Left ventricle myocardium superior (tissue), 1 donor: ENCODE measurements at regions not wholly inside any gene's neighbourhood (a gene's known extent, or its start where the extent isn't known, plus 50 kb on each side); places are given as distances from the start of the nearest gene placed in this dataset.

Experiments
- ATAC-seq: fragments of 200-7000 bp; cut with Tn5 transposase; one replicate; pipeline ENCODE4 v1.9.1; 2020; ENCODE audit warnings: mild to moderate bottlenecking, moderate library complexity
- DNase-seq: peaks from one replicate; pipeline ENCODE4 v3.0.0-alpha.2; 2020
- intact Hi-C: fragments of 100-400 bp; cut with micrococcal nuclease; formaldehyde crosslinking; loops from one replicate; pipeline ENCODE4 v1.11.0; 2022
- donor health status: DM: no; HTN: yes; CAD: no; lungs with severe emphysema.

DNA sequence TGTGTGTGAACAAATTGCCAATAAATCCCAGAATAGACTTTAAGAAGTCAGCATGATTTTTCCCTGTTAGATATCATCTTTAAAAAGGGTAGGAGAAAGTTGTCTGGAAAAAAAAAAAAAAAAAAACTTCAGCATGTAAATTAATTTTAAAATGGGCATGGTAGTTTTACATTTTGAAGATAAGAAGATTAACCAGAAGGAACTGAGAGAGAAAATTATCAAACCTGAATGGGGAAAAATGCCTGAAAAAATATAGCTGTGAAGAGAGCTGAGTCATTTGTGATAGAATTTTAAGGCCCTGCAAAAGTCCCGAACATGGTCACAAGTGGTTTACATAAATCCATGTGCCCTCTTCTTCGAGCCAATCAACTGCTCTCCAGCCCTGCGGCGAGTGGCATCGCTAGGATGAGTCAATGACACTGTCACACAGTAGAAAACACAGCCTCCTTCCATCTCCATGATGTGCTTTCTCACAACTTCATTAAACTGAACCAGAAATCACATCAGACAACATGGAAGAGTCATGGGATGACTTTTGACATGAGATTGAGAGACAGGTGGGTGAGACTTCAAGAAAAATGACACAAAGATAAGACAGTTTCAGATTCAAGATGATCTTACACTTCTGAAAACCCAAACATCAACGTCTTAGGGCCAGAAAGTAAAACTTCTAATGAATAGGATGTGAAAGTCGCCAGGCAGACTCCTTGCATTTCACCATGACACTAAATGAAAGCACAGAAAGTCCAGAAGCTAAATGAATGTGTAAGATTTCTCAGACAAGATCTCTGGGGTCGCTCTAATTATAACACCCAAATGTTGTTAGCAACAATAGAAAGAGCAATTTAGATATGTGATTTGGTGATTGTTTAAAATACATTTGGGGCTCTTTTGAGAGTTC is 273.0 kb upstream of the ID2 start:
- ATAC-seq, result no peak
- DNase-seq, result no peak
- intact Hi-C loops, result no loop called here

DNA sequence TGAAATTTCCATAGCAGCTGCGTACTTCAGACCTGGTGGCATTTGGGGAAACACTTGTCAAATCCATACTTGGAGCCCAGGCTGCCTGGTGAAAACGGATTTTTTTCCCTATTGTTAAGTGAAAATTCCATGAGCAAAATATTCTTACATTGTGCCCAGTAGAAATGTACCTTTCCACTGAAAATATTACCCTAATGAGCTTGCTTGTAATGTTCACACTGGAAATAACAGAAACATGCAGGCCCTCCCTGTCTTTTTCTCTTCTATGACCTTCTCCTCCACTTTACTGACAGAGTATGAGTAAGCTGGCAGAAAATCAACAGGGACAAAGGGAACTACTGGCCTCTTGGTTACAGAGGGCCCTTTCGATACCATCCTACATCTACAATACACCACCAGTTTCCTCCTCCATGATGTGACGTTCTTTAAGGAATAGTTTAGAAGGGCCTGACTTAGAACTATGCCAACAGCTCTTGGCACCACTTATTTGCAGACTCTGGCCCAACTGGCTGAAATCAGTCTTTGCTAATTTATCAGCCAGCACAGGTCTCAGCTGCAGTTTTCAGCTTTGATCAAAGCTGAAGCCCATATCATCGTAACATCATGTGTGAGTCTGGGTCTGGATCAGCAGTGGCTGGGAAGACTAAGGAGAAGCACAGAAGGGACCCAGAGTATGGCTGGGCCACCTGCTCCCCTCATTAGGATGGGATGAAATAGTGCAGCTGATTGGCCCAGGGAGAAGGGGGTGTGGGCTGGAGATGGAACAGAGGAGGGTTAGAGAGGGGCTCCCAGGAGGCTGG is 272.2 kb upstream of the ID2 start:
- intact Hi-C loops, result no loop called here
- DNase-seq (no peak), ATAC-seq (peak; percentile 49)

DNA sequence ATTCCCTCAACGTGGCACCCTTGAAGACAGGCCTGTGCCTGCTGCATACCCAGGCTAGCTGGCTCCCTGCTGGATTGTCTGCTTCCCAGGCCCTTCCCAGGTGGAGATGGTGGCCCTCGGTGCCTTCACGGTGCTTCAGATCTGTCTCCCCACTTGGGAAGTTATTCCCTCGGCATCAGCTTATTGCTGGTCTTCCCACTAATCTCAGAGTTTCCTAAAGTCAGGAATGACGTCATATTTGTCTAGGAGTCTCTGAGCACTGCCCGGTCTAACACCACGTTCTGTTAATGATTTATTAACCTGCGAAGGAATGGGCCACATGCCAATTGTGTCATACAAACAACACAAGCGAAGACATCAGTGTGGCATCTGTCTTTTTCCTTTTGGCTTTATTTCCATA is 269.8 kb upstream of the ID2 start:
- intact Hi-C loops, result no loop called here
- peak; percentile 21 for ATAC-seq
- no peak for DNase-seq

DNA sequence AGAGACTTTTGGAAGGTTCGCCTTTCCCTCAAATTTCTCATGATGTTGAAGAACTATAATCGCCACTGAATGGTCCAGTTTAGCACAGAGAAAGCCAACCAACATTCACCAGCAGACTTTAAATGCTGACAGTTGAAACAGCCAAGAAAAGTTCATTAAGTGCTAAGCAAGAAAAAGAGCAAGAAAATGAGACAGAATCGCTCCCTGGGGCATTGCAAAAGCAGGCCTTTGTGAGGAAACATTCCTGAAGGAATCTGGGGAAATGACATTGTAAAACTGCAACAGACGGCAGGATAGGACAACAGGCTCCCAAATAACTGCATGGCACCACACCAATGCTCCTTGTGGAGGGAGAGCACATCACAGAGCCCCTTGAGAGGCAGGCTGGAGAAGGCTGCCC is 269.3 kb upstream of the ID2 start:
- peak; percentile 79 for ATAC-seq
- peak; percentile 59 for DNase-seq
- intact Hi-C loops, result no loop called here

DNA sequence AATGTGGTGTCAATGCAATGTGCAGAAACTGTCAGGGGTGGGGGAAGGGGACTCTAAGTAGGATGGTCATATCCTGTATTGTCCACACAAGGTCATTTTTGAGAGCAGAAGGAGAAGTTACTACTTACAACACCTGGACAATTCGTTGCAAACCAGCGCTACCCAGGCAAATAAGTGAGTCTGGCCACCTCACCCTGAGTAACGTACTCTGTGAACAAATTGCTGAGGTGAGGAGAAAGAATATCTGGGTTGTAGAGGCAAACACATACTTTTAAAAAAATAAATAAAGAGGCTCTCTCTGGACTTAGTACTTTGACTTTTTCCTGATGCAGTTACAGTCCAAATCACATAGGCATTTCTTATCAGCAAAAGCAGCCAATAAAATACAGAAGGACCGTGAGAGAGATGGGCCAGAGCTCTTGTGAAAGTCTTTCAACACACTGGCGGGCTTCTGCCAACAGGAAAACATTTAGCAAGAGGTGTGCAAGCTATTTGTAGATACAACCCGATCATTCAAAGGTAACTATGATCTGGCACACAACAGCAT is 268.2 kb upstream of the ID2 start:
- ATAC-seq (peak; percentile 40), DNase-seq (no peak)
- intact Hi-C loops, result no loop called here

DNA sequence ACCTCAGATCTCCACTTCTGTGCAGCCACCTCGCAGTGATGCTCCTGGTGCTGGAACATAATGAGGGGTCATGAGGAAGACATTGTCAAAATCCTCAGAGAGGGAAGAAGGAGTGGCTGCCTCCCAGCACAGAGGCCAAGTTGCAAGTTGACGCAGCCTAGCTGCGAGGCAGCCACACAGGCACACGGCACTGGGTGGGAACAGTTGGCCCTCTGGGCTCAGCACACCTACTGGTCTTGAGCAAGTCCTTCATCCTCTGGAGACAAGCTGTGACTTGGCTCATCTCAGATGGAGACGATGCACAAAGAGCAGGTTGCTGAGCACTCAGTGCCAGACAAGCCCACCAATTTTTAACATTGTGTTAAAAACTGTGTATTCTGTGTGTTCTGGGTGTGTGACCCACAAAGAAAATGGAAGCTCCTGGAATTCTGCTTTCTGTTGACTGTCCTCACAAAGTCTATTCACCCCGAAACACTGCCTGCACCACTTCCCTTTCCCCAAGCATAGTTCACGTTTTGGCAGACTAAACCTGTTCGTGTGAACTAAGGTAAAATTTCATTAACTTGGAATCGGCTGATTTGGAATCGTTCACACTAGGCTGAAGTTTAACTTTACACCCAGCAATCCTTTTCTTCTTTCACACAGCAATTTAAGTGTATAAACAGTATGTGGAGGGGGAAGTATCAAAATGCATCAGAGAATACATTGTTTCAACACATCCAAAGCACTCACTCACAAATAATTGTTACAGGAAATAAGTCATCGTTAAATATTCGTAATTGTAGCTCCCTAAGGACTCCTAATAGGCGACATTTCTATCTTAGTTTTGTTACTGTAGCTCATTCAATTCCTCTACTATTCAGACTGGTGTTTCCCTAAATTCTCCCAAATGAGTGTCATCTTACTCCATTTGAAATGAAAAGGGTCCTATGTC is 266.6 kb upstream of the ID2 start:
- DNase-seq (no peak), ATAC-seq (no peak)
- intact Hi-C loops, result no loop called here

DNA sequence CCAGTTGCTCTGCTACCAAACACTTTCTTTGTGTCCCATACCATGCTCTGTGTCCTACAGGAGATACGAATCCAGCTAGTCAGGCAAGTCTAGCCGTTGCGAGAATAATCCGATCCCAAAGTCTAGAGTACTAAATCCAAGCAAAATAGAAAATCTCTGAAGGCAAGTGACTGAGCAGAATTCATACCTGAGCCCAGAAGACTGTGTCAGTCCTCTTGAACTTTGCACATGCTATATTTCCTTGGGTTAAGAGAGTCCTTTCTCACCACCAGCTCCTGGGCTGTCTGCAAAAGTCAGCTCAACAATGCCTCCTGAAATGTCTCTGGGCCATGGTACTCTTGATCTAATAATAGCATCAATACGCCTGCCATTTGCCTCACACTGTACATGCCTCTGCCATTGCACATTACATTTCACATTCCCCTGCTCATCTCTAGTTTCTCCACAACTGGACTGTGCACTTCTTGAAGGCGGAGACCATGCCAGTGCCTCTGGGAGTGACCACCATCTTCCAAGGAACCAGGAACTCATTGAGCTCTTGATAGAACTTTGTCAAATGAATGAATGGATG is 265.8 kb upstream of the ID2 start:
- intact Hi-C loops, result no loop called here
- DNase-seq (no peak), ATAC-seq (no peak)

DNA sequence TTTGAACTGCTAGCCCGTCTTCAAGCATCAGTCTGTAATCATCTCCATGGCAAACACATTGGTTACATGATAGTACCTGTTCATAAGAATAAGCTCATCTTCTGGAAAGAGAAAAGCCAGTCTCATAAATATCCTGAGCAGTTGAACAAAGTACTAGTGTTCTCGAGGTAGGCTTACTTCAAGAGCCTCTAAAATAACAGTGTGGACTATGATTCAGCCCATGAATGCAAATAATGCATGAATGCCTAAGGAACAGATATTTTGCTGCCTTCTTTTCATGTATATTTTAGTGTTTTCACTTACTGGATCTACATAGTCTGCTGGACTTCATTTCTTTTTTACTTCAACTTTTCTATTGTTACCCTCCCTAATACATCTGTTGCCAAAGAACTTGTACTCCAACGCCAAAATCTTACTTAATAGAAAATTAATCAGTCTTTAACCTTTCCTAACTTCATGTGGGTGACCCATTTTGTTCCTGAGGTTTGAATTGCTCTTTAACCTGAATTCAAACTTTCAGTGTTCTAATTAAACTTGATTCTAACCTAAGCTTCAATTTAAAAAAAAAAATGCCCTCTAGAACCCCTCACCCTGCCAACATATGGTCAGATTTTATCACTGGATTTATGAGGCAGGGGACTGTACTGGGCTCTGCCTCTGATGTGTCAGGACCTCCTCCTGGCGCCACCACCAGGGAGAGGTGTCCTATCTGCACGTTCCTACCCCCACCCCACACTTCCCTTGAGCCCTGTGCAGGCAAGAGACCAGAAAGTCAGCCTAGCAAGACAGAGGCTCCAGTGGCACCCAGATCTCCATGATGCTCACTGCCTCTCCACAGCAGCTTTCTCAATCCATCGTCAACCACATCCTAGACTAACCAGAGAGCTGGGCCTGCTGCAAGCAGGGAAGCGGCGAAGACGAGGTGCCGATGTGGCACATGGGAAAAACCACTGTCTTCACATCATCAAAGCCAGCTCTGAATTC is 264.7 kb upstream of the ID2 start:
- no peak for ATAC-seq
- intact Hi-C loops, result no loop called here
- no peak for DNase-seq

DNA sequence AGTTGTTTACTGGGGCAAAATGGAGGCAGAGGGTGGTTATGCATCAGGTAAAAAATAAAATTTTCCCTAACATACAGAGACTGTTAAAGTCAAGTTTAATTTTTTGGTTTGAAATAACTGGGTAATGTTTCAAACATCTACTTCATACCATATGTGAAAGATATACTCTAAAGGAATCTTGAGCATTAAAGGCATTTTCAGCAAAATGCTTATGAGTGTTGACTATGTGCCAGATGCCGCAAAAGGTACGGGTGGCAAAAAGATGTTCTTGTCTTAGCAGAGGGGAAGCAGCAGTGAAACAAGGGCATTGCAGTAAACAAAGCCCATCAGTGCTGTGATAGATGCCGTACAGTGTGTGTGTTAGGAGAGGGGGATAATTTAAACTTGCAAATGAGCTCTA is 263.1 kb upstream of the ID2 start:
- no peak for ATAC-seq
- no peak for DNase-seq
- intact Hi-C loops, result no loop called here

DNA sequence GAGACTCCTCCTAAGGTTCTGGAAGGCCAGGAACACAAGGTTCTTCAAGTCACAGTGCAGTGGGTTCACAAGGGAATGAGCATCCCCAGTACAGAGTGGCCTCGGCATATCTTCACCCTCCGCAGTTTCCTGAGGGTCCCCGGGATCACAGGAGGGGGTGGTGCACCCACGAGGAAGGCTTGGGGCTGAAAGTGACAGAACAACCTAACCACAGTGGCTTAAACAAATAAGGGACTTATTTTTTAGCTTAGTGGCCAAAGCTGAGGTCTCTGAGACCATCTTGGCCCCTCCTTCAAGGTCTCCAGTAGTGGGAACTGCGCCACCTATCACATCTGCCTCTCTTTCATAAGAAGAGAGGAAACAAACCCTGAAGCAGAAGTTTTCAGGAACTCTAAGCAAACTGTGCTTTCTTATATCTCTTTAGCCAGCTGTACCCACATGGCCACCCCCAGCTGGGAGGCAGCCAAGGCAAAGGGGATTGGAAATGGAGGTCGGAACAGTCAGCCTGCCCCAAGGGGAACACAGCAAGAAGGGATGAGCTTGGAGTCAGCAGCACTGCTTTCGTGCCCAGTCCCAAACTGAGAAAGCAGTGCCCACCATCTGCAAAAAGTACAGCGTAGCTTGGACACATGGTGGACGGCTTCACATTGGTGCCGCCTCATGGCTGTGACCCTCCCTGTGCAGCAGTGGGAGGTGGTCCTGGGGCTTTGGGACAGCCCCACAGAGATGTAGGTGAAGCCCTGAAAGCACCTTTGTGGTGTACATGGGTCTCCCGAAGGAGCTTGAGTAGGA is 260.0 kb upstream of the ID2 start:
- ATAC-seq (no peak), DNase-seq (no peak)
- intact Hi-C loops, result no loop called here

DNA sequence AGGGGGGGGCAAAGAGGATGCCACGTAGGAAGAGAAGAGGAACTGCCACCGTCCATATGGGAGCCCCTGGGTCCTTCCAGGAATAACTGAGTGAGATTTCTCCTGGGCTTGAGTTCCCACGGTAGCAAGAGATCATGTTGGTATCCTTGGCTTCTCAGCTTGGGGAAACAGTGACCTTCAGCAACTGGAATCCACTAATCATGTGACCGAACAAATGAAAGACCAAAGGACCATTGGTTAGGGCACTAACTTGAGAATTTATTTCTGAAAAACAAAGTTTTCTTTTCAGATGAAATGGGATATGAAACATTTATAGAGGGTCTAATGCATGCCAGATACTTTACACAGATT is 259.4 kb upstream of the ID2 start:
- intact Hi-C loops, result no loop called here
- no peak for ATAC-seq
- DNase-seq, result no peak

DNA sequence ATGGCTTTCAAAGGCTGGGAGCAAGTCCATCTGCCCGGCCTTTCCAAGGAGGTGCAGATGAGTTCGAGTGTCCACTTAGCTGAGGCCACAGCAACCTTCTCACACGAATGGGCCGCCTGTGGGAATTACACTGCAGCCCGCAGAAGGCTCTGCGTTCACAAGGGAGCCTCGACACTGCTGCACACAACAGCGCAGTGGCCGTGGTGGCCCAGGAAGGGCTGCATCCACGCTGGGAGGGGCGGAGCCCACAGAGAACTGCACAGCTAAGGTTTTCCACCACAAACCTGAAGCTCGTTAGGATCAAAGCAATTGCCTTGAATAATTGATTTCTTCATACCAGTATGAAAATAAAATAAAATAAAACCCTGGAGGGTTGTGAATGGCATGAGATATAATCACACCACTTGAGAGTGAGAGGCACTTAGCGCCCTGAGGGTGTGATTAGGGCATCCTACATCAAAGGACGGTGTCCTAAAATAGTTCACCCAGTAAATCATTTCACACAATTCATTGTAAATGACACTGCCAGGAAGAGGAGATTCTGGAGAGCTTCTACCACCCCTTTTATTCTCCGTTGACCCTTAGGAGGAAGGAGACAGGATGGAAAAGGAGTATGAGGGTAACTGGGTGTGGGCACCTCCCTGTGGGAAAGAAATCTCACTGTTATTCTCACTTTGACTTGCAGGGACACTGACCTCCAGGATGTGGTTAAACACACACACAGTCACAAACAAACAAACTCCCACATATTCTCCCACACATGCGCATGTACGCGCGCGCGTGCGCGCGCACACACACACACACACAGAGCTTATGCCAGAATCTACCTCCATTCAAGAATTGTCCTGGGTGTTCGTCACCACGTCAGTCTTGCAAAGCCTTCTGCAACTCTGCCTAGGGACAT is 256.6 kb upstream of the ID2 start:
- no peak for DNase-seq

DNA sequence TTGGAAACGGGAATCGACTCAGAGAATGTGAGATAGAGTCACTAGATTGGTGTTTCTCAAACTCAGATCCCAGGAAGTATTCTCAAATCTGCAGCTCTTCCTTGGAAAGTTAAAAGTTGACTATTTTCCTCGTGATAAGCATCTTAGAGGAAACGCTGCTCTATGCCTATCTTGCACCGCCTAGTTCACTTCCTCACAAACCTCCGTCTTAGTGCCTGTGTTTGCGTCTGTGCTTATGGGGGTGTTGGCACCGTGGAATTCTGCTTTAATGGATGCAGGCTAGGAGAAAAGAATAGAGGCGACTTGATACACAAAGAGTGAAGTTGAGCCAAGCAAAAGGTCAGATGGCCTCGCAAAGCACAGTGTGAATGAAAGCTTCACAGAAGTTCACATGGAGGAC is 255.3 kb upstream of the ID2 start:
- intact Hi-C loops, result no loop called here
- ATAC-seq (no peak), DNase-seq (no peak)

More for the DNA sequence above, 256.6 kb upstream of the ID2 start:
- intact Hi-C loops, result no loop called here
- ATAC-seq, result no peak

DNA sequence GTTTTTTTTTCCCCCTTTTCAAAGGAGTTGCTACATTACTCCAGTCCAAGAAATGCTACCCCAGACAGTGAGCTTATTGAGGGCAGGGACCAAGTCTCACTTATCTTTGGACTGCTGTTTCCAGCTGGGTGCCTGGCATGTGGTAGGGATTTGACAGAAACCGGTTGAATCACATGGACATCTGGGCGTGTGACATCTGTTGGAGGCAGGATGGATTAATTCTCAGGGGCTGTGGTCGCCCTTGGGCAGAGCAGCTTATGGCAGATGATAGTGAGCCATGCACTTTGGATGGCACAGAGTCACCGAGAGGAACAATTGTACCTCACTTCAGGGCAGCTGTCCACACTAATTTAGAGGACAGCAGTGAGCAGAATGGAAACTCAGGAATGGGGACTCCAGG is 254.6 kb upstream of the ID2 start:
- intact Hi-C loops, result no loop called here
- DNase-seq (no peak), ATAC-seq (no peak)

DNA sequence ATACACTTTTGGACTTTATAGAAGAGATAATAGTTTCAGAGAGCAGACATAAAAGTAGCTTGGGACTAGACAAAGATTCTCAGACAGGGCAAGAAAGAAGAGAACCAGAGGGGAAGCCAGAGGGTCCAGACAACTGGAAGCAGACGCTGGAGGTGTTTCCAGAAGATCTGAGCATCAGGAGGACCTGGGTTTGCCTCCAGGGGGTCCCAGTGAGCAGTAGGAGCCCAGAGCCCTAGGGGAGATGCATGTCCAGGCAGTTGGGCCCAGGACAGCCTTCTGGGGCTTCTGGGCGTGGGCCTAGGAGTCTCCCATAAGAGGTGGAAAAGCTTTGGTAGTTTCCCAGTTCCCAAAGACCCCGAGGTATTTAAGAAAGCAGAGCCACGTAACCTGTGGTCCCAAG is 251.2 kb upstream of the ID2 start:
- ATAC-seq (no peak), DNase-seq (no peak)
- intact Hi-C loops, result no loop called here

DNA sequence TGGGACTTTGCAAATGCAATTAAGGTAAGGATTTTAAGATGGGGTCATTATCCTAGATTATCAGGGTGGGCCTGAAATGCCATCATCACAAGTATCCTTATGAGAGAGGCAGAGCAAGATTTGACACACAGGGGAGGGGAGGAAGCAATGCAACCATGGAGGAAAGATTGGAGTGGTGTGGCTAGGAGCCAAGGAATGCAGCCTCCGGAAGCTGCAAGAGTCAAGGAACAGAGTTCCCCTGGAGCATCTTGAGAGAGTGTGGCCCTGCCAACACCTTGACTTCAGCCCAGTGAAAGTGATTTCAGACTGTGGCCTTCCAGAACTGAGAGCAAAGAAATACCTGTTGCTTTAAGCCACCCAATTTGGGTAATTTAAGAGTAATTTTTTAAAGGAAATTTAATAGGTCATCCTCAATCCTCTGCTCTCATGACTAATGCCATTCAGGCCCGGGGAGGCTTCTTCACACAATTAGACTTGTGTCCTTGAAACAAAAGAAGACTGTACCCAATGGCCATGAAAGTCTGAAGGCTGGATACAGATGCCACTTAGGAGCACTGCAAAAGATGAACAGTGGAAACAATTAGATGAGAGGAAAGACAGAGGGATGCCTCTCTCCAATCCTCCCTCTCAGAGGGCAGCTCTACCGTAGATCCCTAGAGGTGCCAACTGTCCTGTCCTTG is 250.3 kb upstream of the ID2 start:
- ATAC-seq, result no peak
- intact Hi-C loops, result no loop called here
- DNase-seq, result no peak
